ENCODE measurements at regions not wholly inside any gene's neighbourhood (a gene's known extent, or its start where the extent isn't known, plus 50 kb on each side); places are given as distances from the start of the nearest gene placed in this dataset.
"Not testable (repeated sequence)": the region's sequence is repeated elsewhere in the genome, so short reads cannot be mapped to it uniquely, and the experiment has no call there.

GRCh38 chr20:51176446-51176845 is 153.5 kb upstream of the KCNG1 start:
- no peak for DNase-seq (ENCODE audit: low read depth)
- TF ChIP-seq CTCF (conservative IDR thresholded peaks at IDR 0.05; ENCODE audit: low read length) = no peak
- no peak overlapping the region for H3K4me3 ChIP-seq (ENCODE audit: low read length)

- no peak for TF ChIP-seq CTCF (conservative IDR thresholded peaks at IDR 0.05; ENCODE audit: low read length)
- H3K4me3 ChIP-seq (ENCODE audit: low read length) = no peak overlapping the region
- DNase-seq (ENCODE audit: low read depth) = no peak
Measured at GRCh38 chr20:51175724-51176123, 152.8 kb upstream of the KCNG1 start.

- H3K4me3 ChIP-seq (ENCODE audit: low read length) = no peak overlapping the region
- DNase-seq (ENCODE audit: low read depth) = no peak
- TF ChIP-seq CTCF (conservative IDR thresholded peaks at IDR 0.05; ENCODE audit: low read length) = no peak
Measured at GRCh38 chr20:51175156-51175555, 152.2 kb upstream of the KCNG1 start.

GRCh38 chr20:51174536-51174935 is 151.6 kb upstream of the KCNG1 start:
- no peak for DNase-seq (ENCODE audit: low read depth)
- H3K4me3 ChIP-seq (ENCODE audit: low read length) = no peak overlapping the region
- TF ChIP-seq CTCF (conservative IDR thresholded peaks at IDR 0.05; ENCODE audit: low read length) = no peak

GRCh38 chr20:51172558-51173428 is 149.9 kb upstream of the KCNG1 start:
- H3K4me3 ChIP-seq (ENCODE audit: low read length) = no peak overlapping the region
- DNase-seq (ENCODE audit: low read depth) = no peak
- TF ChIP-seq CTCF (conservative IDR thresholded peaks at IDR 0.05; ENCODE audit: low read length) = no peak

- H3K4me3 ChIP-seq (ENCODE audit: low read length) = no peak overlapping the region
- DNase-seq (ENCODE audit: low read depth) = no peak
- no peak for TF ChIP-seq CTCF (conservative IDR thresholded peaks at IDR 0.05; ENCODE audit: low read length)
Measured at GRCh38 chr20:51171141-51171540, 148.2 kb upstream of the KCNG1 start.

GRCh38 chr20:51169813-51170212 is 146.9 kb upstream of the KCNG1 start:
- DNase-seq (ENCODE audit: low read depth) = no peak
- no peak overlapping the region for H3K4me3 ChIP-seq (ENCODE audit: low read length)
- TF ChIP-seq CTCF (conservative IDR thresholded peaks at IDR 0.05; ENCODE audit: low read length) = no peak

GRCh38 chr20:51167911-51168310 is 145.0 kb upstream of the KCNG1 start:
- DNase-seq (ENCODE audit: low read depth); H3K4me3 ChIP-seq (ENCODE audit: low read length): not testable (repeated sequence)
